Transverse colon (tissue), 4 donors: ENCODE measurements at regions not wholly inside any gene's neighbourhood (a gene's known extent, or its start where the extent isn't known, plus 50 kb on each side); places are given as distances from the start of the nearest gene placed in this dataset.

Experiments used
- CTCF ChIP-seq, 5 experiments: fragments of 200-600 bp in 3 of 5; fragments of 450-650 bp in 2 of 5; sonication (generic) in 3 of 5; IDR thresholded peaks; 1 replicate in 2 of 5; 2 replicates in 3 of 5; pipeline ENCODE4 v1.5.1; 2016 to 2017; ENCODE audit warnings: antibody characterized with exemption in 5 of 5, inconsistent platforms in 3 of 5, mild to moderate bottlenecking in 2 of 5, moderate library complexity in 1 of 5
- POLR2A ChIP-seq: fragments of 450-650 bp; IDR thresholded peaks from one replicate; pipeline ENCODE4 v1.6.1; 2016; ENCODE audit warnings: antibody characterized with exemption, mild to moderate bottlenecking, moderate library complexity
- POLR2AphosphoS5 ChIP-seq, 3 donors: sonication (generic); formaldehyde crosslinking; IDR thresholded peaks; one replicate each; pipeline ENCODE4 v1.6.1; 2016; ENCODE audit warnings: antibody characterized with exemption in 3 of 3

DNA sequence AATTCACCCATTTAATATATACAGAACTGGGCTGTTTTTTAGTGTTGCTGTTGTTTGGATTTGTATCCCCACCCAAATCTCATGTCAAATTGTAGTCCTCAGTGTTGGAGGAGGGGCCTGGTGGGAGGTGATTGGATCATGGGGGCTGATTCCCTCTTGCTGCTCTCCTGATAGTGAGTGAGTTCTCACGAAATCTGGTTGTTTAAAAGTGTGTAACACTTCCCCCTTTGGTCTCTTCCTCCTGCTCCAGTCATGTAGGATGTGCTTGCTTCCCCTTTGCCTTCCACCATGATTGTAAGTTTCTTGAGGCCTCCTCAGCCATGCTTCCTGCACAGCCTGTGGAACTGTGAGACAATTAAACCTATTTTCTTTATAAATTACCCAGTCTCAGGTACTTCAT is 141.6 kb upstream of the AADAT start:
- no peak for TF ChIP-seq POLR2A
- no peak for TF ChIP-seq CTCF (IDR thresholded peaks at IDR 0.05)
- TF ChIP-seq POLR2AphosphoS5 (IDR thresholded peaks at IDR 0.05) = no peak
